ENCODE measurements at regions not wholly inside any gene's neighbourhood (a gene's known extent, or its start where the extent isn't known, plus 50 kb on each side); places are given as distances from the start of the nearest gene placed in this dataset.

GRCh38 chr14:38125481-38126037 is 82.1 kb upstream of the SSTR1 start:
- DNase-seq = no peak

- DNase-seq = no peak
Measured at GRCh38 chr14:38127356-38127755, 80.3 kb upstream of the SSTR1 start.

- DNase-seq = no peak
Measured at GRCh38 chr14:38127784-38128183, 79.9 kb upstream of the SSTR1 start.

GRCh38 chr14:38128640-38129039 is 79.1 kb upstream of the SSTR1 start:
- DNase-seq = no peak

GRCh38 chr14:38129192-38129591 is 78.5 kb upstream of the SSTR1 start:
- no peak for DNase-seq

GRCh38 chr14:38129705-38130104 is 78.0 kb upstream of the SSTR1 start:
- no peak for DNase-seq

- no peak for DNase-seq
Measured at GRCh38 chr14:38134416-38135030, 73.2 kb upstream of the SSTR1 start.

- DNase-seq = no peak
Measured at GRCh38 chr14:38135106-38135867, 72.4 kb upstream of the SSTR1 start.

- no peak for DNase-seq
Measured at GRCh38 chr14:38137005-38137404, 70.7 kb upstream of the SSTR1 start.

- DNase-seq = no peak
Measured at GRCh38 chr14:38138473-38139138, 69.1 kb upstream of the SSTR1 start.

- DNase-seq = no peak
Measured at GRCh38 chr14:38139926-38140325, 67.8 kb upstream of the SSTR1 start.

GRCh38 chr14:38143170-38143569 is 64.5 kb upstream of the SSTR1 start:
- no peak for DNase-seq

GRCh38 chr14:38143659-38144505 is 63.8 kb upstream of the SSTR1 start:
- no peak for DNase-seq

- DNase-seq = no peak
Measured at GRCh38 chr14:38145142-38145541, 62.6 kb upstream of the SSTR1 start.

GRCh38 chr14:38150075-38150474 is 57.6 kb upstream of the SSTR1 start:
- no peak for DNase-seq
